H1 (cell line): ENCODE measurements at regions not wholly inside any gene's neighbourhood (a gene's known extent, or its start where the extent isn't known, plus 50 kb on each side); places are given as distances from the start of the nearest gene placed in this dataset.

Source experiments
- CTCF ChIA-PET: fragments of 300-600 bp; sonication (Branson Sonifier 250); formaldehyde crosslinking; loops from one replicate; lab custom pipeline; 2021; ENCODE audit not compliant: partially characterized antibody; lab: Charles Lee
- POLR2A ChIA-PET: fragments of 300-600 bp; sonication (Branson Sonifier 250); formaldehyde crosslinking; loops from one replicate; lab custom pipeline; 2021; ENCODE audit warnings: inconsistent platforms; ENCODE audit not compliant: partially characterized antibody; lab: Charles Lee
- DNase-seq, 2 experiments: peaks; one replicate each; pipeline versions ENCODE4 v3.0.0 to v3.0.0-alpha.2; 2010 to 2022; ENCODE audit warnings: low spot score in 2 of 2, low read depth in 1 of 2, mixed read lengths in 1 of 2
- FAIRE-seq: peaks from 2 replicates; lab custom pipeline; 2011; peaks lifted over from hg19 to GRCh38; lab: Jason Lieb, UNC
- H2AFZ ChIP-seq: 2 replicates; pipeline ENCODE4 v1.8.1; 2012; ENCODE audit warnings: low read length, inconsistent platforms
- H2AK5ac ChIP-seq: 2 replicates; pipeline ENCODE4 v1.6.1; 2013; ENCODE audit warnings: low read depth, low read length
- H2BK120ac ChIP-seq: replicated peaks from 2 replicates; pipeline ENCODE3; 2013; ENCODE audit warnings: low read depth, low read length, inconsistent platforms
- H2BK12ac ChIP-seq: 2 replicates; pipeline ENCODE4 v1.6.1; 2013; ENCODE audit warnings: low read depth, low read length
- H2BK15ac ChIP-seq: 2 replicates; pipeline ENCODE4 v1.6.1; 2013; ENCODE audit warnings: low read length
- H2BK20ac ChIP-seq: 2 replicates; pipeline ENCODE4 v1.6.1; 2013; ENCODE audit warnings: low read length
- H2BK5ac ChIP-seq: 2 replicates; pipeline ENCODE4 v1.6.1; 2013; ENCODE audit warnings: low read depth, low read length
- H3K14ac ChIP-seq: 2 replicates; pipeline ENCODE4 v1.6.1; 2013; ENCODE audit warnings: inconsistent platforms; ENCODE audit not compliant: insufficient read length
- H3K18ac ChIP-seq: 2 replicates; pipeline ENCODE4 v1.6.1; 2013; ENCODE audit warnings: low read length; ENCODE audit errors: extremely low read depth
- H3K23ac ChIP-seq: 2 replicates; pipeline ENCODE4 v1.6.1; 2013; ENCODE audit warnings: inconsistent platforms; ENCODE audit not compliant: insufficient read length
- H3K23me2 ChIP-seq: 2 replicates; pipeline ENCODE4 v1.6.1; 2013; ENCODE audit warnings: low read depth, low read length
- H3K27ac ChIP-seq: 2 replicates; pipeline ENCODE4 v1.6.1; 2011; ENCODE audit warnings: low read depth, low read length, inconsistent platforms
- H3K27me3 ChIP-seq, 4 experiments: replicated peaks in 1 of 4; 1 replicate in 1 of 4; 2 replicates in 3 of 4; pipeline versions ENCODE4 v1.6.1 to v1.8.1; 2011 to 2013; ENCODE audit warnings: low read length in 3 of 4, mild to moderate bottlenecking in 3 of 4, inconsistent platforms in 2 of 4, mixed read lengths in 2 of 4, moderate library complexity in 1 of 4; ENCODE audit not compliant: control insufficient read depth in 3 of 4, insufficient read depth in 3 of 4; ENCODE audit errors: extremely low read depth in 1 of 4
- H3K36me3 ChIP-seq, 4 experiments: 2 replicates each; pipeline versions ENCODE4 v1.6.1 to v1.8.1; 2011 to 2013; ENCODE audit warnings: mild to moderate bottlenecking in 4 of 4, low read length in 3 of 4, moderate library complexity in 2 of 4, control low read depth in 1 of 4, inconsistent platforms in 1 of 4; ENCODE audit not compliant: insufficient read depth in 4 of 4, control insufficient read depth in 2 of 4
- H3K4ac ChIP-seq: replicated peaks from 2 replicates; pipeline ENCODE3; 2013; ENCODE audit warnings: low read length, low read depth, mixed read lengths, inconsistent platforms; ENCODE audit not compliant: insufficient read length
- H3K4me1 ChIP-seq, 4 experiments: replicated peaks in 1 of 4; 1 replicate in 1 of 4; 2 replicates in 3 of 4; pipeline versions ENCODE4 v1.6.1 to v1.8.1; 2011 to 2013; ENCODE audit warnings: low read length in 3 of 4, inconsistent platforms in 2 of 4, mixed read lengths in 1 of 4; ENCODE audit not compliant: insufficient read depth in 4 of 4, control insufficient read depth in 3 of 4
- H3K4me2 ChIP-seq, 2 experiments: 2 replicates each; pipeline versions ENCODE4 v1.6.1 to v1.8.1; 2011 to 2013; ENCODE audit warnings: low read depth in 2 of 2, low read length in 2 of 2, control low read depth in 1 of 2, inconsistent platforms in 1 of 2, mild to moderate bottlenecking in 1 of 2; ENCODE audit not compliant: insufficient read depth in 1 of 2
- H3K4me3 ChIP-seq, 4 experiments: fragments of 200-600, 300-600 bp in 1 of 4; sonication (generic), shearing (Covaris generic), sonication (Bioruptor Twin) in 1 of 4; 2 replicates each; pipeline versions ENCODE4 v1.5.1 to v1.8.1; 2011 to 2016; ENCODE audit warnings: low read length in 4 of 4, low read depth in 3 of 4, control low read depth in 2 of 4, inconsistent platforms in 2 of 4, mild to moderate bottlenecking in 2 of 4, mixed read lengths in 1 of 4, moderate library complexity in 1 of 4; ENCODE audit not compliant: insufficient read depth in 2 of 4; ENCODE audit errors: extremely low read depth in 1 of 4
- H3K56ac ChIP-seq: replicated peaks from 2 replicates; pipeline ENCODE3; 2013; ENCODE audit warnings: low read depth, mild to moderate bottlenecking, mixed read lengths, low read length, inconsistent platforms; ENCODE audit not compliant: insufficient read length
- H3K79me1 ChIP-seq: 2 replicates; pipeline ENCODE4 v1.6.1; 2013; ENCODE audit warnings: low read depth, low read length, control low read depth
- H3K79me2 ChIP-seq, 2 experiments: 2 replicates each; pipeline versions ENCODE4 v1.6.1 to v1.8.1; 2012 to 2013; ENCODE audit warnings: low read length in 2 of 2, mild to moderate bottlenecking in 2 of 2, inconsistent platforms in 1 of 2; ENCODE audit not compliant: insufficient read depth in 2 of 2, control insufficient read depth in 1 of 2
- H3K9ac ChIP-seq, 4 experiments: replicated peaks in 1 of 4; 1 replicate in 1 of 4; 2 replicates in 3 of 4; pipeline versions ENCODE4 v1.6.1 to v1.8.1; 2011 to 2013; ENCODE audit warnings: low read depth in 3 of 4, low read length in 3 of 4, control low read depth in 2 of 4, mild to moderate bottlenecking in 2 of 4, moderate library complexity in 2 of 4, inconsistent platforms in 1 of 4; ENCODE audit errors: extremely low read depth in 1 of 4
- H3K9me3 ChIP-seq, 2 experiments: 2 replicates each; pipeline versions ENCODE4 v1.6.1 to v1.8.1; 2012 to 2013; ENCODE audit warnings: mild to moderate bottlenecking in 2 of 2, moderate library complexity in 2 of 2, control low read depth in 1 of 2, inconsistent platforms in 1 of 2, low read depth in 1 of 2, low read length in 1 of 2, mixed read lengths in 1 of 2; ENCODE audit not compliant: insufficient read depth in 2 of 2
- H4K20me1 ChIP-seq, 2 experiments: replicated peaks in 1 of 2; 2 replicates each; pipeline versions ENCODE3 to v1.8.1; 2011 to 2013; ENCODE audit warnings: inconsistent platforms in 2 of 2, low read length in 2 of 2, mild to moderate bottlenecking in 1 of 2; ENCODE audit not compliant: insufficient read depth in 2 of 2, control insufficient read depth in 1 of 2
- H4K5ac ChIP-seq: 2 replicates; pipeline ENCODE4 v1.6.1; 2013; ENCODE audit warnings: low read length, low read depth, mixed read lengths, inconsistent platforms; ENCODE audit not compliant: insufficient read length
- H4K8ac ChIP-seq: 2 replicates; pipeline ENCODE4 v1.8.0; 2013; ENCODE audit warnings: mild to moderate bottlenecking, moderate library complexity, low read length, inconsistent platforms; ENCODE audit not compliant: insufficient read depth; ENCODE audit errors: extremely low read depth
- H4K91ac ChIP-seq: replicated peaks from 2 replicates; pipeline ENCODE3; 2013; ENCODE audit warnings: low read length, mixed read lengths, inconsistent platforms; ENCODE audit not compliant: insufficient read length
- BCL11A ChIP-seq, 2 experiments: IDR thresholded peaks; one replicate each; pipeline ENCODE4 v1.6.1; 2011; ENCODE audit warnings: low read depth in 2 of 2, low read length in 2 of 2, mild to moderate bottlenecking in 2 of 2
- POU5F1 ChIP-seq: IDR thresholded peaks from 2 replicates; pipeline ENCODE4 v1.6.1; 2011; ENCODE audit warnings: low read depth, mild to moderate bottlenecking, low read length, moderate library complexity
- SUZ12 ChIP-seq: fragments of 200-600 bp; sonication (generic); IDR thresholded peaks from 2 replicates; pipeline ENCODE4 v1.6.1; 2012; ENCODE audit warnings: mild to moderate bottlenecking, inconsistent platforms, low read length, moderate library complexity, mixed read lengths
- TAF7 ChIP-seq: optimal IDR thresholded peaks from 2 replicates; pipeline ENCODE3; 2011; ENCODE audit warnings: low read depth, mild to moderate bottlenecking, inconsistent platforms, low read length, moderate library complexity, borderline replicate concordance
- WGBS, 2 experiments: shearing (Covaris generic) in 1 of 2; methylation state at CpG; one replicate each; pipeline versions ENCODE4 v1.1.6 to v1.1.7; 2013 to 2015; ENCODE audit warnings: low lambda C conversion rate in 2 of 2, mixed read lengths in 2 of 2, inconsistent platforms in 1 of 2, low coverage in 1 of 2, missing lambda C conversion rate in 1 of 2; ENCODE audit not compliant: insufficient replicate concordance in 2 of 2, insufficient coverage in 1 of 2, insufficient read length in 1 of 2; ENCODE audit errors: extremely low coverage in 1 of 2, missing lambda C conversion rate in 1 of 2; 5-methylcytosine and 5-hydroxymethylcytosine counted together

DNA sequence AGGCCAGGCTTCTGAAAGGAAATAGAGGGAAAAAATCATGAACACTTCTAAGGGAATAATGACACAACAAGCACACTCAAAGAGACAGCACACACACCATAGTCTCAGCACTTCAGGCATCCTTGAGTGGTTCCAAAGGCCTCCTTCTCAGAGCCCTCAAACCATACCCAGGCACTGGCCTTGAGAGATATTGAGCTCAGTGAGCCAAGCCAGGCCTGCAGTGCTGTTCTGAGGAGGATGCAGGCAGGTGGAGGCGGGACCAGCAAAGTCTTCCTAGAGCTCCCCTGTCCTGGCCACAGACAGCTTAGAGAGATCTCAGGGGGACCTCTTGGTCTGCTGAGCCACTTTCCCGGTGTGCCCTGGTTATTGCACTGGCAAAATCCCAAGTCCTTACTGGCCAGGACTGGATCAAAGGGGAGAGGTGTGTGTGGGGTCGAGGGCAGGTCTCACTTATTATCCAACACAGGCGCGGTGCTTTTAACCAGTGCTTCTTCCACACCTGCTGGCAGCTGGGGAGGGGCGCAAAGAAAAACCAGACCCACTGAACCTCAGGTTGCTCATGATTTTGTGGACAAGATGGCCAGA, 86.8 kb upstream of the HAAO start:
- Histone ChIP-seq H2AK5ac (no peak overlapping the region), H3K36me3 (no peaks in the 10 kb centered on the region), H2BK20ac (no peak overlapping the region), H3K27me3 (no peaks in the 10 kb centered on the region), H3K79me2 (no peaks in the 10 kb centered on the region), H4K91ac (no peak overlapping the region), H2BK120ac (no peak overlapping the region), H3K27ac (no peak overlapping the region), H3K23me2 (peaks cover 1% of the 10 kb centered on the region; the same call in 1 of the 2 replicates), H3K56ac (no peak overlapping the region), H4K20me1 (no peaks in the 10 kb centered on the region), H3K4me2 (no peak overlapping the region), H4K8ac (no peak overlapping the region), H3K4me1 (no peaks in the 10 kb centered on the region), H2AFZ (no peak overlapping the region), H3K14ac (no peak overlapping the region), H3K4ac (no peak overlapping the region), H3K9ac (no peak overlapping the region), H3K23ac (no peak overlapping the region), H2BK5ac (no peak overlapping the region), H3K4me3 (no peak overlapping the region), H3K9me3 (no peaks in the 10 kb centered on the region), H2BK15ac (no peak overlapping the region), H3K18ac (no peak overlapping the region), H3K79me1 (no peaks in the 10 kb centered on the region), H4K5ac (no peak overlapping the region), H2BK12ac (no peak overlapping the region)
- DNase-seq (no peak), FAIRE-seq (no peak)
- no peak for TF ChIP-seq TAF7
- no peak for TF ChIP-seq POU5F1
- no peak for TF ChIP-seq SUZ12
- no peak for TF ChIP-seq BCL11A (IDR thresholded peaks at IDR 0.05; ENCODE audit: low read depth in 2 of 2, low read length in 2 of 2)
- CTCF ChIA-PET: interaction anchor here (0.8 to 4.0 kb wide), 6 partner anchors 20 to 69 kb away, joined by 3 to 22 read pairs (median 10); no protein-coding TSS in a partner anchor
- POLR2A ChIA-PET: no interaction called here
- 94% methylated on average over 6 of the region's 6 CpGs; no CpG with 5 or more reads in 1 of the 2 experiments for WGBS, 2 experiments
